ENCODE measurements at regions not wholly inside any gene's neighbourhood (a gene's known extent, or its start where the extent isn't known, plus 50 kb on each side); places are given as distances from the start of the nearest gene placed in this dataset.

GRCh38 chr15:87263296-87263695 is 993.2 kb downstream of the NTRK3 start:
- Histone ChIP-seq H3K36me3 (no peaks in the 10 kb centered on the region), H3K27ac (no peak overlapping the region), H3K4me1 (no peaks in the 10 kb centered on the region), H3K27me3 (no peaks in the 10 kb centered on the region), H3K4me3 (no peak overlapping the region), H3K9me3 (no peaks in the 10 kb centered on the region)
- intact Hi-C loops (cut with DNase I), result no loop called here
- no peak for ATAC-seq
- DNase-seq, result no peak
- no peak for TF ChIP-seq CTCF (IDR thresholded peaks at IDR 0.05)

- Histone ChIP-seq H3K27me3 (no peaks in the 10 kb centered on the region), H3K4me1 (no peaks in the 10 kb centered on the region), H3K4me3 (no peak overlapping the region), H3K9me3 (no peaks in the 10 kb centered on the region), H3K36me3 (no peaks in the 10 kb centered on the region), H3K27ac (no peak overlapping the region)
- ATAC-seq, result no peak
- intact Hi-C loops (cut with DNase I), result no loop called here
- DNase-seq, result no peak
- TF ChIP-seq CTCF (IDR thresholded peaks at IDR 0.05), result no peak
Measured at GRCh38 chr15:87245592-87245991, 1010.9 kb downstream of the NTRK3 start.

- ATAC-seq (no peak), DNase-seq (no peak)
- intact Hi-C loops (cut with DNase I), result no loop called here
- Histone ChIP-seq H3K27me3 (no peaks in the 10 kb centered on the region), H3K9me3 (no peaks in the 10 kb centered on the region), H3K36me3 (no peaks in the 10 kb centered on the region), H3K27ac (no peak overlapping the region), H3K4me1 (no peaks in the 10 kb centered on the region), H3K4me3 (no peak overlapping the region)
- TF ChIP-seq CTCF (IDR thresholded peaks at IDR 0.05), result no peak
Measured at GRCh38 chr15:87243474-87243873, 1013.1 kb downstream of the NTRK3 start.

- no peak overlapping the region for H3K27ac ChIP-seq
- TF ChIP-seq CTCF (IDR thresholded peaks at IDR 0.05), result no peak
- H3K4me3 ChIP-seq, result no peak overlapping the region
- H3K36me3 ChIP-seq, result no peaks in the 10 kb centered on the region
- H3K4me1 ChIP-seq, result no peaks in the 10 kb centered on the region
- no peaks in the 10 kb centered on the region for H3K27me3 ChIP-seq
- H3K9me3 ChIP-seq, result no peaks in the 10 kb centered on the region
- intact Hi-C loops (cut with DNase I), result no loop called here
- DNase-seq, result no peak
- ATAC-seq, result no peak
Measured at GRCh38 chr15:87239582-87240230, 1016.8 kb downstream of the NTRK3 start.

- H3K27ac ChIP-seq, result no peak overlapping the region
- intact Hi-C loops (cut with DNase I), result no loop called here
- TF ChIP-seq CTCF (IDR thresholded peaks at IDR 0.05), result no peak
Measured at GRCh38 chr15:87238451-87239068, 1018.0 kb downstream of the NTRK3 start.

More at GRCh38 chr15:87238451-87239068, 1018.0 kb downstream of the NTRK3 start:
- ATAC-seq (no peak), DNase-seq (no peak)
- Histone ChIP-seq H3K9me3 (no peaks in the 10 kb centered on the region), H3K36me3 (no peaks in the 10 kb centered on the region), H3K4me1 (no peaks in the 10 kb centered on the region), H3K4me3 (no peak overlapping the region), H3K27me3 (no peaks in the 10 kb centered on the region)
